H9 (cell line): ENCODE measurements at regions not wholly inside any gene's neighbourhood (a gene's known extent, or its start where the extent isn't known, plus 50 kb on each side); places are given as distances from the start of the nearest gene placed in this dataset.

Source experiments
- DNase-seq: peaks from one replicate; pipeline ENCODE4 v3.0.0-alpha.2; 2017
- H2AFZ ChIP-seq: one replicate; pipeline ENCODE4 v1.6.1; 2013; ENCODE audit warnings: mild to moderate bottlenecking, low read length, control low read depth, moderate library complexity
- H2AK5ac ChIP-seq: 2 replicates; pipeline ENCODE4 v1.6.1; 2013; ENCODE audit warnings: low read length, control low read depth, mixed read lengths; ENCODE audit not compliant: insufficient read length
- H2BK120ac ChIP-seq: one replicate; pipeline ENCODE4 v1.6.1; 2013; ENCODE audit warnings: low read depth, mild to moderate bottlenecking, low read length, control low read depth, inconsistent platforms; ENCODE audit not compliant: poor library complexity, severe bottlenecking
- H2BK12ac ChIP-seq: 2 replicates; pipeline ENCODE4 v1.6.1; 2013; ENCODE audit warnings: low read length, control low read depth, mixed read lengths, low read depth; ENCODE audit not compliant: insufficient read length
- H2BK15ac ChIP-seq: 2 replicates; pipeline ENCODE4 v1.6.1; 2013; ENCODE audit warnings: low read depth, low read length, control low read depth
- H2BK20ac ChIP-seq: one replicate; pipeline ENCODE4 v1.6.1; 2013; ENCODE audit warnings: low read depth, mild to moderate bottlenecking, low read length, control low read depth, inconsistent platforms; ENCODE audit not compliant: poor library complexity, severe bottlenecking
- H2BK5ac ChIP-seq: 2 replicates; pipeline ENCODE4 v1.6.1; 2013; ENCODE audit warnings: low read length, control low read depth, mixed read lengths; ENCODE audit not compliant: insufficient read length
- H3K14ac ChIP-seq: 2 replicates; pipeline ENCODE4 v1.6.1; 2013; ENCODE audit warnings: low read length, control low read depth; ENCODE audit not compliant: insufficient read depth
- H3K18ac ChIP-seq: 2 replicates; pipeline ENCODE4 v1.6.1; 2013; ENCODE audit warnings: low read depth, mild to moderate bottlenecking, mixed read lengths, low read length, control low read depth; ENCODE audit not compliant: insufficient read length
- H3K23ac ChIP-seq: 2 replicates; pipeline ENCODE4 v1.6.1; 2013; ENCODE audit warnings: low read length, control low read depth, mixed read lengths, low read depth; ENCODE audit not compliant: insufficient read length
- H3K23me2 ChIP-seq: 2 replicates; pipeline ENCODE4 v1.6.1; 2013; ENCODE audit warnings: low read depth, mild to moderate bottlenecking, mixed read lengths, low read length, control low read depth; ENCODE audit not compliant: insufficient read length, poor library complexity, severe bottlenecking
- H3K27ac ChIP-seq: 2 replicates; pipeline ENCODE4 v1.5.1; 2013; ENCODE audit warnings: low read length, control low read depth, mixed read lengths, low read depth; ENCODE audit not compliant: insufficient read length
- H3K27me3 ChIP-seq: 2 replicates; pipeline ENCODE4 v1.6.1; 2013; ENCODE audit warnings: low read length, control low read depth, inconsistent platforms; ENCODE audit not compliant: insufficient read depth
- H3K4ac ChIP-seq: 2 replicates; pipeline ENCODE4 v1.6.1; 2013; ENCODE audit warnings: low read depth, mild to moderate bottlenecking, control low read depth, inconsistent platforms, low read length, moderate library complexity
- H3K4me1 ChIP-seq: 2 replicates; pipeline ENCODE4 v1.6.1; 2013; ENCODE audit warnings: low read length, control low read depth, inconsistent platforms; ENCODE audit not compliant: insufficient read depth
- H3K4me2 ChIP-seq: 2 replicates; pipeline ENCODE4 v1.6.1; 2013; ENCODE audit warnings: low read length, control low read depth, mixed read lengths; ENCODE audit not compliant: insufficient read length, insufficient read depth
- H3K56ac ChIP-seq: 2 replicates; pipeline ENCODE4 v1.6.1; 2013; ENCODE audit warnings: low read depth, mild to moderate bottlenecking, mixed read lengths, low read length, control low read depth; ENCODE audit not compliant: insufficient read length
- H3K79me1 ChIP-seq: 2 replicates; pipeline ENCODE4 v1.6.1; 2013; ENCODE audit warnings: low read depth, mild to moderate bottlenecking, moderate library complexity, low read length, control low read depth, inconsistent platforms; ENCODE audit not compliant: insufficient read depth, poor library complexity, severe bottlenecking
- H3K79me2 ChIP-seq: 2 replicates; pipeline ENCODE4 v1.6.1; 2013; ENCODE audit warnings: low read length, control low read depth, inconsistent platforms; ENCODE audit not compliant: insufficient read depth
- H3K9ac ChIP-seq: 2 replicates; pipeline ENCODE4 v1.6.1; 2013; ENCODE audit warnings: low read length, control low read depth, mixed read lengths; ENCODE audit not compliant: insufficient read length; ENCODE audit errors: extremely low read depth
- H3K9me3 ChIP-seq: one replicate; pipeline ENCODE4 v1.6.1; 2013; ENCODE audit warnings: low read depth, low read length, inconsistent platforms; ENCODE audit not compliant: control insufficient read depth
- H3T11ph ChIP-seq: one replicate; pipeline ENCODE4 v1.6.1; 2013; ENCODE audit warnings: mild to moderate bottlenecking, low read length, control low read depth, inconsistent platforms
- H4K20me1 ChIP-seq: one replicate; pipeline ENCODE4 v1.6.1; 2013; ENCODE audit not compliant: control insufficient read depth, insufficient read length, insufficient read depth
- H4K5ac ChIP-seq: 2 replicates; pipeline ENCODE4 v1.6.1; 2013; ENCODE audit warnings: low read depth, mild to moderate bottlenecking, mixed read lengths, low read length, control low read depth; ENCODE audit not compliant: insufficient read length
- H4K8ac ChIP-seq: replicated peaks from 2 replicates; pipeline ENCODE4 v1.6.1; 2013; ENCODE audit warnings: low read length, control low read depth, mixed read lengths, low read depth; ENCODE audit not compliant: insufficient read length
- H4K91ac ChIP-seq: 2 replicates; pipeline ENCODE4 v1.6.1; 2013; ENCODE audit warnings: low read depth, mild to moderate bottlenecking, moderate library complexity, mixed read lengths, low read length, control low read depth; ENCODE audit not compliant: insufficient read length
- H3K27ac Mint-ChIP-seq, 3 experiments: 2 replicates in 2 of 3; 3 replicates in 1 of 3; pipeline ENCODE4 v1.8.0; 2020 to 2021; ENCODE audit warnings: mixed read lengths in 3 of 3, mild to moderate bottlenecking in 1 of 3, moderate library complexity in 1 of 3
- H3K27me3 Mint-ChIP-seq: 2 replicates; pipeline ENCODE4 v1.8.0; 2021; ENCODE audit warnings: low read depth, mild to moderate bottlenecking, moderate library complexity, mixed read lengths
- H3K36me3 Mint-ChIP-seq, 3 experiments: 2 replicates in 2 of 3; 3 replicates in 1 of 3; pipeline ENCODE4 v1.8.0; 2020 to 2021; ENCODE audit warnings: low read depth in 3 of 3, mixed read lengths in 3 of 3; ENCODE audit not compliant: insufficient read depth in 1 of 3
- H3K4me1 Mint-ChIP-seq, 2 experiments: 2 replicates each; pipeline ENCODE4 v1.8.0; 2020; ENCODE audit warnings: mixed read lengths in 2 of 2
- H3K4me3 Mint-ChIP-seq, 2 experiments: 2 replicates in 1 of 2; 3 replicates in 1 of 2; pipeline ENCODE4 v1.8.0; 2020 to 2021; ENCODE audit warnings: mild to moderate bottlenecking in 2 of 2, mixed read lengths in 2 of 2, moderate library complexity in 1 of 2
- H3K9me3 Mint-ChIP-seq, 2 experiments: 2 replicates in 1 of 2; 3 replicates in 1 of 2; pipeline ENCODE4 v1.8.0; 2020; ENCODE audit warnings: mild to moderate bottlenecking in 2 of 2, mixed read lengths in 2 of 2, moderate library complexity in 1 of 2
- WGBS: extraction: QIAGEN DNeasy Blood & Tissue Kit; methylation state at CpG from one replicate; pipeline ENCODE4 v1.1.7; 2013; ENCODE audit warnings: missing lambda C conversion rate, low lambda C conversion rate, mixed read lengths; ENCODE audit not compliant: insufficient read length; ENCODE audit errors: extremely low coverage; 5-methylcytosine and 5-hydroxymethylcytosine counted together
- TF ChIP-seq, protein P1 (sequence below): fragments of 200-600 bp; sonication (generic); conservative IDR thresholded peaks from 3 replicates; pipeline ENCODE4 v1.8.0; 2021; ENCODE audit warnings: antibody characterized with exemption, mild to moderate bottlenecking

DNA sequence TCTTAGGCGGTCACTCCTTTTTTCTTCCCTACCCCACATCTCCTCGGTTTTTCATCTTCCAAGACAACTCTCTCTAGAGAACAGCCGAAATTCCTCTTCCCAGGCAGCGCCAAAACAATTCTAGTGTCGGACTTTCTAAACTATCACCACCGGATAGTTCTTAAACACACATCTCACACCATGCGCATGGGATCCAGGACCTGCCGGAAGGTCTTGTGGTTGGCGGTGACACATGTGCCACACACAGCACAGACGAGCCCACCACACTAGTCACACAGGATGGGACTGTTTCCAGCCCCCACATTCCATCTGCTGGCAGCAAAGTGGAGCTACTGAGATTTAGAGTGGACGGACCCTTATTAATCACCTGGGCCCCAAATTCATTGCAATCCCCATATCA is 614.9 kb upstream of the CADM1 start:
- no peaks in the 10 kb centered on the region for H3K9me3 ChIP-seq
- H4K5ac ChIP-seq, result no peak overlapping the region
- no peak for DNase-seq
- no peak overlapping the region for H4K8ac ChIP-seq
- H3K9me3 Mint-ChIP-seq, result no peaks in the 10 kb centered on the region; a peak in 1 of 5 replicates
- H2BK20ac ChIP-seq, result no peak overlapping the region
- H4K91ac ChIP-seq, result no peak overlapping the region
- H2AFZ ChIP-seq, result no peak overlapping the region
- TF ChIP-seq, protein P1, sequence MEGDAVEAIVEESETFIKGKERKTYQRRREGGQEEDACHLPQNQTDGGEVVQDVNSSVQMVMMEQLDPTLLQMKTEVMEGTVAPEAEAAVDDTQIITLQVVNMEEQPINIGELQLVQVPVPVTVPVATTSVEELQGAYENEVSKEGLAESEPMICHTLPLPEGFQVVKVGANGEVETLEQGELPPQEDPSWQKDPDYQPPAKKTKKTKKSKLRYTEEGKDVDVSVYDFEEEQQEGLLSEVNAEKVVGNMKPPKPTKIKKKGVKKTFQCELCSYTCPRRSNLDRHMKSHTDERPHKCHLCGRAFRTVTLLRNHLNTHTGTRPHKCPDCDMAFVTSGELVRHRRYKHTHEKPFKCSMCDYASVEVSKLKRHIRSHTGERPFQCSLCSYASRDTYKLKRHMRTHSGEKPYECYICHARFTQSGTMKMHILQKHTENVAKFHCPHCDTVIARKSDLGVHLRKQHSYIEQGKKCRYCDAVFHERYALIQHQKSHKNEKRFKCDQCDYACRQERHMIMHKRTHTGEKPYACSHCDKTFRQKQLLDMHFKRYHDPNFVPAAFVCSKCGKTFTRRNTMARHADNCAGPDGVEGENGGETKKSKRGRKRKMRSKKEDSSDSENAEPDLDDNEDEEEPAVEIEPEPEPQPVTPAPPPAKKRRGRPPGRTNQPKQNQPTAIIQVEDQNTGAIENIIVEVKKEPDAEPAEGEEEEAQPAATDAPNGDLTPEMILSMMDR, result no peak
- peaks cover 27% of the 10 kb centered on the region for H3K27me3 Mint-ChIP-seq
- H2BK120ac ChIP-seq, result no peak overlapping the region
- no peak overlapping the region for H3K18ac ChIP-seq
- no peak overlapping the region for H3K23ac ChIP-seq
- no peak overlapping the region for H3K56ac ChIP-seq
- no peak overlapping the region for H2AK5ac ChIP-seq
- no peaks in the 10 kb centered on the region for H3K79me1 ChIP-seq
- no peak overlapping the region; the same call in 1 of the 2 replicates for H3K14ac ChIP-seq
- H3K4me1 Mint-ChIP-seq, result no peaks in the 10 kb centered on the region
- WGBS, result no CpG with 5 or more reads among the region's 11 CpGs
- H2BK12ac ChIP-seq, result no peak overlapping the region
- H3K23me2 ChIP-seq, result no peaks in the 10 kb centered on the region
- H2BK5ac ChIP-seq, result no peak overlapping the region
- peaks cover 0 to 6% (median 1%) of the 10 kb centered on the region in 3 experiments; a peak in 2 of 7 replicates for H3K36me3 Mint-ChIP-seq
- no peak overlapping the region for H2BK15ac ChIP-seq
- H3K4me2 ChIP-seq, result no peak overlapping the region
- peaks cover 3% of the 10 kb centered on the region for H4K20me1 ChIP-seq
- no peak overlapping the region for H3K27ac Mint-ChIP-seq
- H3K27ac ChIP-seq, result no peak overlapping the region
- no peak overlapping the region for H3T11ph ChIP-seq
- 0 out of 2 replicates have a peak, but pooled peaks cover 3% of the 10 kb centered on the region for H3K27me3 ChIP-seq
- H3K9ac ChIP-seq, result no peak overlapping the region
- no peaks in the 10 kb centered on the region for H3K4me1 ChIP-seq
- H3K79me2 ChIP-seq, result no peaks in the 10 kb centered on the region
- H3K4ac ChIP-seq, result no peak overlapping the region
- no peak overlapping the region for H3K4me3 Mint-ChIP-seq
